Dedifferentiated amniotic fluid mesenchymal stem cell (primary cell): ENCODE measurements at regions not wholly inside any gene's neighbourhood (a gene's known extent, or its start where the extent isn't known, plus 50 kb on each side); places are given as distances from the start of the nearest gene placed in this dataset.

ENCODE experiments used
- DNase-seq: peaks from one replicate; pipeline ENCODE4 v3.0.0-alpha.2; 2016; ENCODE audit errors: extremely low spot score

DNA sequence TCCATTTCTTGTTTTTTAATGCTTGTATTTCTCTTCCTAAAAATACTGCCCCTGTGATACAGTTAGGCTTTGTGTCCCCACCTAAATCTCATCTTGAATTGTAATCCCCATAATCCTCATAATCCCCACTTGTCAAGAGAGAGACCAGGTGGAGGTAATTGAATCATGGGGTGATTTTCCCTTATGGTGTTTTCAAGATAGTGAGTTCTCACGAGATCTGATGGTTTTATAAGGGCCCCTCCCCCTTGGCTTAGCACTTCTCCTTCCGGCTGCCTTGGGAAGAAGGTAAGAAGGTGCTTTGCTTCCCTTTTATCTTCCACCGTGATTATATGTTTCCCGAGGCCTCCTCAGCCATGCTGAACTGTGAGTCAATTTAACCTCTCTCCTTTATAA lies 227.4 kb downstream of the MAN2A1 start:
- no peak for DNase-seq

DNA sequence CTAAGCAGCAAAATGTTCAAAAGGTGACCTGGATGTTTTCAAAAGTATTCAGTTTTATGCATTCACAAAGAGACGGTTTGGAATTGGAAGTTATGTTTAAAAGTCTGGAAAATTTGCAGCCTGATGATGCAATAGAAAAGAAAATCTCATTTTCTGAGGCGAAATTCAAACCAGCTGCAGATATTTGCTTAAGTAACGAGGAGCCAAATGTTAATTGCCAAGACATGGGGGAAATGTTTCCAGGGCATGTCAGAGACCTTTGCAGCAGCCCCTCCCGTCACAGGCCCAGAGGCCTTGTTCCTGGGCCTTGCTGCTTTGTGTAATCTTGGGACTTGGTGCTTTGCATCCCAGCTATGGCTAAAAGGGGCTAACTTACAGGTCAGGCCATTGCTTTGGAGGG lies 228.2 kb downstream of the MAN2A1 start:
- DNase-seq = no peak

DNA sequence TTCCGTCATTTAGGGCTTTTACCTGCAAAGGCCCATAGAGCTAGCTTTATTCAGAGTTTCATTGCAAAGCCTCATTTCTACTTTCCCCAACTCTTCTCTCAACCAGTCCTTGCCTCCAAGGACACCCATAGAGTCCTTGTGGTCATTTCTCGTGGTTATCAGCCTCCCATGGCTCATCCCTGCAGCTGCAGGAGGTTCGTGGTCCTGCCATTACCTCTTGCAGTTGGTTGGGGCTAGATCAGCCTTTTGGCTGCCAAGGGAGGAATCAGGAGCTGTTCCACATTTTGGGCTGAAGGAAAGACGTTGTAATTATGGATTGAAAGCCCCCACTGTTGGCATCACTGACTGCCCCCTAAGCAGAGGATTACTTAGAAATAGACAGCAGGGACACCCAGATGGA lies 231.0 kb downstream of the MAN2A1 start:
- no peak for DNase-seq

DNA sequence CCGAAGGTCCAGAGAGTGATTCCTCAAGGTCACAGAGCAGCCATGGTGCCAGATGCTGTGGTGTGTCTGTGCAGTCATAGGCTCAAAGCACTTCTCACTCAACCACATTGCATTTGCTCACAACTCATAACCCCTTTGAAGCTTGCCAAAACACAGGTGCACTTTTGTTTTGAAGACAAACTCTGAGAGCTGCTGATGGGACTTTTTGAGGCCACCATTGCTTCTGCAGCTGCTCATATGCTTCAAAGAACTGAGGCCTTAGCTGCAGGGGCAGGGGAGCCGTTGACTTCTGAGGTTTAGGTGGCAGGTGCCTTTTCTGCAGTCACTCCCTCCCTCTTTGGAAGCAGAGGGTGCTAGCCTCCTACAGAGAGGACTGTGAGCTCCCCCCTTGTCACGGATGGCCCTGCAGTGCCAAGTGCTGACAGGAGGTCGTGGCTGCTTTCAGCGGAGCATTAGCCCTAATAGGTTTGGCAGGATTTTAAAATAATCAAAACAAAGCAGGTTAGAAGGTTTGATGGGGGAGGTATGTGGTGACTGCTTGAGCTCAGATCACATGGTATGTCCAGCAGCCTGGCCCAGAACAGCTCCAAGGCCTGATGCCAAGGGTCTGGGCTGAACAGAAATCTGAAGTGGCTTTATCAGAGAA lies 232.1 kb downstream of the MAN2A1 start:
- DNase-seq = no peak

DNA sequence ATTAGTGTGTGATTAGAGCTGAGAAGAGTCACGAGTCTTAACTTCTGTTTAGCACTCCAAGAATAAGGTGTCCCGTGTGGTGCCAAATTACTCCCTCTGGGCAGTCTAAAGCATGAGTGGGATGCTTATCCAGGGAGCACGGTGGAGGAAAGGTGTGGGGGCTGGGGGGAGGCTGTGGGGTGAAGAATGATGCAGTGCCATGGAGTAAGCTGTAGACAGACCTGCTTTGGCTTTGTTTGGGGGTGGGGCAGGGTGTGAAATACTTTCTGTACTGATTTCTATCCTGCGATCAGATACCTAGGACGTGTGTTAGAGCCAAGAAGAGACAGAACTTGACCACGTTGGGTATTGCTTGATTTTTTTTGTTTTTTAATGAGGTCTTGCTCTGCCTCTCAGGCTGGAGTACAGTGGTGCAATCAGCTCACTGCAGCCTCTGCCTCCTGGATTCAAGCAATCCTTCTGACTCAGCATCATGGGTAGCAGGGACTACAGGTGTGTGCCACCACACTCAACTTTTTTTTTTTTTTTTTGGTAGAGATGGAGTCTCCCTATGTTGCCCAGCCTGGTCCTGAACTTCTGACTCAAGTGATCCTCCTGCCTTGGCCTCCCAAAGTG lies 232.8 kb downstream of the MAN2A1 start:
- no peak for DNase-seq

DNA sequence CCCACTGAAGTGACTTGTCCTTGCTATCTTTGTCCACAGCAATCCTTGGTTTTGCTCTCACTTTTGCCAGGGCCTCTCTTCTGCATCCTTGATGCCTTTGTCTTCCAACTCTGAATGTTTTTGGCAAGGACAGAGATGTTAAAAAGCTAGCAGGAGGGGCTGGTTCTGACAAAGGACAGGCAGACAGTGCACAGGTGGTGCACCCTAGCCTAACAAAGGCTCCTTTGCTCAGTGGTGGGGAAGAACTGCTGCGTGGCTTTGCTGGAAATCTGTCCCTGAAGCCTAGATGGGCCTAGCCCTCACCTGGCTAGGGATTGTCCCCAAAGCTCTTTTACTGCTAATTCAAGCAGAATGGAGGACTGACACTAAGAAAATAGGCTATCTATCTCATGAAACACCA lies 233.5 kb downstream of the MAN2A1 start:
- DNase-seq = no peak

DNA sequence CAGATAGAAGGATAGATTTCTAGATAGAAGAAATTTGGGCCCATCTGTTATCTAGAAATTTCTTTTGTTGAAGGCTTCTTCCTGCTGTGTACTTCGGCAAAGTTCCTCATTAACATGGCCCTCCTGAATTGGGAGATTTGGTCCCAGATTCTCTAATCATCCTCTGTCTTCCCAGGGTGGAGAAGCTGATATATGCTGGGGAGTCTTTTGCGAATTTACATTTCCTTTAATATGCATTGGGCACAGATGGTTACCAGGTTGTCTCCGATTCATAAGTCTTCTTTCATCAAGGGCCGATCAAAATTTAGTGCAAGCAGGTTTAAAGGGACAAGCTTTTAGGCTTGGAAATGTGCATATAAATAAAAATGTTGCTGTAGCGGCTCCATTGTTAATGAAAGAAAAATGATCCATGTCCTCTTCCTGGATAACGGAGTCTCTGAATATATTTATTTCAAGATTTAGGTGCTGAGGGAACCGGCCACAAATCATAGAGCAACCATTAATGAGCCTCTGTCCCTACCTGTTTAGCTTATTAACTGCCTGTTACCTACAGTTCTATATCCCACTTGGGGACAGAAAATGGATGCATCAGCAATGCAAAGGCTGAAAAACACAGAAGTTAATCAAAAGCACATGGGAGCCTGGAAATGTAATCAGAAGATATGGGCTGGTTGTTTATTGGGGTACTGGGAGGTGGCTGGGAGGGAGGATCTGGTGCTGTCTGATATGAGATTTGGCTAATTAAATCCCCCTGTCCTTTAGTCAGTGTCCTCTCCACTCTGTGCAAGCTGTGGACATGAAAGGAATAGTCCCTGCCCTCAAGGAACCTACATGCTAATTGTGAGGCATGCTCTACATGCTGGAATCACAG lies 234.7 kb downstream of the MAN2A1 start:
- DNase-seq = no peak

DNA sequence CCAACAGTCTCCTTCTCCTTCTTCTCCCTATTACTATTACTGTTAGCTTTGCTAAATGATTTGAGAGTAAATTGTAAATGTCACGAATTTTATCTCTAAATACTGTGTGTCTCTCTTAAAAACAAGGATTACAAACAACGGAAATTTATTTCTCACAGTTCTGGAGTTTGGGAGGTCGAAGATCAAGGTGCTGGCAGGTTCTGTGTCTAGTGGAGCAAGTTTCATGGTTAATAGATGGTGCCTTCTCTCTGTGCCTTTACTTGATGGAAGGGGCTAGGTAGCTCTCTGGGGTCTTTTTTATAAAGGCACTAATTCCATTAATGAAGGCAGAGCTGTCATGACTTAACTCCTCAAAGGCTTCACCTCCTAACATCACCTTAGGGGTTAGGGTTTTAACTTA lies 237.9 kb downstream of the MAN2A1 start:
- DNase-seq = no peak

DNA sequence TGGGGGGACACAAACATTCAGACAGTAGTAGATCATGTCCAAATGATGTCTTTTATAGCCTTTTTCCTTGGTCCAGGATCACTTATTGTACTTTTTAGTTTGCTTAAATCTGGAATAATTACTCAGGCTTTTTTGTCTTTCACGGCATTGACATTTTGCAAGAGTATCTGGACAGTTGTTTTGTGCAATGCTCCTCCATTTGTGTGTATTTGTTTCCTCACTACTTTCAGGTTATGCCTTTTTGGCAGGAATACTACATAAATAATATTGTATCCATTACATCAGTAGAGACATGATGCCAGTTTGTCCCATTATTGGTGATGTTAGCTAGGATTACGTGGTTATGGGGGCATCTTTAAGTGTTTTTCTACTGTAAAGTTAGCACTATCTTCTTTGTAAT lies 238.3 kb downstream of the MAN2A1 start:
- DNase-seq = no peak

DNA sequence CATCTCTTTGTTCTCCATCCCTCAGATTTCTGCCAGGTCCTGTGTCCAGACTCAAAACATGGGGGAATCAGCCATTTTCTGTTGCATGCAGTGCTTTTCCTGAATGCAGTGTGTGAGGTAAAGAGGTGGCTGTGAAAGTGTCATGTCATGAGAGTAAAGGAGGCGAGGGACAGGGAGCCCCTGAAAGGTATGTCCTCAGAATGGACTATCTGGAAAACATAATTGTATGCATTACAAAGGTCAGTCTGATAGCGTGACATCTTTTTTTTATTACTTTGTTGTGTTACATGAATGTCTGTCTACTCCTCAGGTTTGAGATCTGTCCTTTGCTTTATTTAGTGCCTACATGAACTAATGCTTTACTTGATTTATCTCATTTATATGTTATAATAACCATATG lies 239.1 kb downstream of the MAN2A1 start:
- no peak for DNase-seq

DNA sequence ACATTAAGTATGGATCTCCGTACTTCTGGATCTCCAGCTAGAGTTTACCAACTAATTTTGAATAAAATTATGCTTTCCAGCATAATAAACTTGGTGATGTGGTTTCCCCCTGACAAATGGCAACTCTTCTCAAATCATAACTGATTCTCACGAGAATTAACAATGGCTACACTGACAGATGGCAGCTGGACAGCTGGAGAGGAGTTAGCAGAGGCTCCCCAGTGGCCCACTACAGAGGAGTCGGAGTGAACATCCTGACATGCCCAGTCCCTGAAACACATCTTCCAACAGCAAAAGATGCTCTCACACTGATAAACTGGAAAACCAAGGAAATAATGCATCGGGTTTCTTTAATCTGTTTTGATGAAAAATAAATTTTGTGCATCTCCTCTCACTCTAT lies 239.6 kb downstream of the MAN2A1 start:
- DNase-seq = no peak

DNA sequence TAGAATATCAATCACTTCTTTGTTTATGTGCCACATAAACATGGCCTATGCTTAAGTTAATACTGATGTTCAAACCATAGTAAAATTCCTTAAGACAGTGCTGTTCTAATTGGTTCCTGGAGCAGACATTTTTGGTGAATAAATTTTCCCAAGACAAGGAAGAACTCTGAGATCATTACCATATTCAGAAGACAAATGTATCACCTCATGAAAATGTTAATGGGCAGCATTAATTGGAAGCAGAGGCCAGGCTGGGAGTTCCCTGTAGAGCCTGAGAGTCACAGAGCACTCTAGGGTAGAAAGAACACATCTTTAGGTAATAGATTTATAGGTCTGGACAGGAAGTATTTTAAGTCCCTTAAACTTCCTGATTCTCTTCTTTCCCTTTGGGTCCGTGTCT lies 240.2 kb downstream of the MAN2A1 start:
- no peak for DNase-seq

DNA sequence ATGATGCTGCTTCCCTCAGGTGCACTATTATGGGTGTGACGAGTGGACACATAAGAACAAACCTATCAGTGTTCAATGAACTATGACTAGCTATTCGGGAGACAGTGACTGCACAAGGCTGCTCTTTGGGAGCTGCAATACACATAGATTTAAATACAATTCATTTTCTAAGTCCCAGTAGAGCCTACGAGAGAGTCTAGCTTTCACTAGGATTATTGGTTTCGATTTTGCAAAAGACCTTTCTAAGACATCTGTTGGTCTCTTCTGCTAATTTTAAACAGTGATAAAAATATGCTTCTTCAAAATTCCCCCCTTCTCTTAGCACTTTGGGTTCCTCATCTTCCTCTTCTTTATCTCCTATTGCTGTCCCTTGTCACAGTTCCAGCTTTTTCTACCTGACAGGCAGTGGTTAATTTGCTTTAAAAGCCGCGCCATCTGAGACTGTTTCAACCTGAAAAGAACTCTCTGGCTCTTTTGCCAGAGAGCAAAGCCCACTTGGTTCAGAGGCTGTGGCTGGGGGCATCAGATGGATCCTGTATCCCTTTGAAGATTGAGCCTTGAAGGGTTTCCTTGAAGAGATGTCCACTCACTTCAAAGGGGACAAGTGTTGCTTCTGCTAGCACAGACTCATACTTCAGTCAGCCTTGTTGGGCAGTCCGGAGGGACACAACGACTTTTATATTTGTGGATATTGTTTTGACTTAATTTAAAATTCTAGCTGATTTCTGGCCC lies 241.5 kb downstream of the MAN2A1 start:
- DNase-seq = no peak

DNA sequence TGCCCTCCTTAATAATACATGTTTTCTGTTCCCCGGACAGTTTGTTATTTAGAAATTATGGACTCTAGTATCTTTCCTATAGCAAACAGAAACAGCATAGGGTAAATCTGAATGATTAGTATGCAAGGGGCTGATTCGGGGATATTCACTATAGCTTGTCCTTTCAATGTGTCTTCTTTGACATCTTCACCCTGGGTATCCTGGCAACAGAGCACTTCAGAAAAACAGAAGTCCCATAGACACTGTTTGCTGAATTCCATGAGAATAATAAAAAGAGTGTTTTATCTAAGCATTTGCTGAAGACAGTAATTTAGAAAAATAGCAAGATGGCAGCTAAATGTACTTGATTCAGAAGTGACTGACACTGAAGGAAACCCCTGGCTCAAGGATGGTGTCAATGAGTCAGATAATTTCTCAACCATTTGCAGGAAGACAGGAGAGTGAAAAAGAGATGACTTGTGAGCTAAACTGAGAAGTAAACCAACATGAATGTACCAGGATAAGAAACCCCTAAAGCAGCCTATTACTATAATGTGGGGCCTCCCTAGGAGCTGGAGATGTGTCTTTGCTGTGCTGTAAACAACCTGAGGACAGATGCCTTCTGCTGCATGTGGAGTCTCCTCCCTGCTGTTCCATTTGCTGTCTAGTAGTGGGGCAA lies 246.2 kb downstream of the MAN2A1 start:
- DNase-seq = no peak

DNA sequence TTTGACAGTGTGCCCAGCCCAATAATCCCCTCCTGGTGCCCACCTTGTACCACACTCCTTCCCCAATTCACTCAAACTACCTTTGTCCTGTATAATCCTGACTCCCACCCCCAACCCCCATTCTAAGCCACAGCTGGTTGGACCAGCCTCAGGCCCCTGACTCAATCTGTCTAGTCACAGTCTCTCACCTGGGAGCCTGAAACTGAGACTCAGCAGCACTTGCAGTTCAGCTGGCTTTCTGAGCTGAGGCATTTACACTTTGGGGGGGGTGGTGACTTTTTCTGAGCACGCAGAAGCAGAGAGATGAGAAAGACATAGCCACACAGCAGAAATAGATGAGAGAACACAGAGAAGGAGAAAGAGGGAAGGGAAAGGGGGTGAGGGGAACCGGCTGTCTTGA lies 247.3 kb downstream of the MAN2A1 start:
- no peak for DNase-seq

DNA sequence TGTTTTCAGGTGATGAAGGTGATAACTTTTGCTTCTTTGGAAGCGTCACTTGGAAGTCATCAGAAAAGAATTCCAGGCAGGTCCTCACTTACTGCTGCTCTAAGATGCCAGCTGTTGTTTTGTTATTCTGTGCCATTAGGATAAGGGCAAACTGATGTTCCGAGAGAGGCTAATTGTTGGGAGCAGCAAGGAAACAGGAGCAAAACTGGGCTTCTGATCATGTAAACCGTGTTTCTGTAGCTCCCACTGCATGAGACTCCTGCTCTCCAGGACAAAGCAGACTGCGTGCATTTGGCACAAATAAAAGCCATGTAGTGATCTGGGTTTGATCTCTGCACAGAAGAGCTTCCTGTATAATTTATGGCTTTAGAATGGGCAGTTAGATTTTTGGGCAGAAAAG lies 248.2 kb downstream of the MAN2A1 start:
- DNase-seq = no peak

DNA sequence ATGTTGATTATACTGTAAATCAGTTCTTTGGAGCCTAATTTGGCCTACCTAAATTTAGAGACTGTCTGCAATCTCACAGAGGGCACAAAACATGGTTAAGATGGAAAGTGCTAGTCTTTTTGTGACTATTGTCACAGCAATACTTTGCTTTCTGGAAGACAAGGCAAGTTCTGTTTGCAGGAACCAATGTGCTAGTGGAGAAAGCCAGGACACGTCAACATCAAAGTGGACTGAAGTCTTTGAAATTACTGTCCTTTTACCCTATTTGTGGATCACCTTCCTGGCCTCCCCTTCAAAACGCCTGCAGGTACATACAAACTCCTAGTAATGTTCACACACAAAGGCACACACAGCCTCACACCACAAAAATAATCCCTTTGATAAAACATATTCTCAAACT lies 248.7 kb downstream of the MAN2A1 start:
- DNase-seq = no peak

DNA sequence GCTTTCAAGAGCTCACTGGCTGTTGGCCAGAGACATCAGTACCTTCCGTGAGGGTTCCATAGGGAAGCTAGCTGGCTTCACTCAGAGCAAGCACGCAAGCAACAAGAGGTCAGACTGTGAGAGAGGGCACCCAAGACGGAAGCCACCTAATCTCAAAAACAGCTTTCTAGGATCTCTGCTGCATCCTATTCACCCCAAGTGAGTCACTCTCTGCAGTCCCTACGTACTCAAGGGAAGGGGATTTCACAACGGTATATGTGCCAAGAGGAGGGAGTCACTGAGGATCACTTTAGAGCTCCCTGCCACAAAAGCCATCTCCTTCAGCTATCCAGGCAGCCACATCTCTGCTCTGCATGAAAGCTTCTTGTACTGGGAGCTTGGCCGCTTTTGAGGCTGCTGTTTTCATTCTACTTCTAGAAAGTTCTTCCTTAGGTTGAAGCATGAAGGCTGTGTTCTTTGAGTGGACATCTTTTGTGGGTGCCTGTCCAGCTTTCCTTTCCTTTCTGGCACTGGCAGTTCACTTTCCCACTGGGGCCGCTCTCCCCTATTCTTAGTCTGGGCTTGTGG lies 249.5 kb downstream of the MAN2A1 start:
- no peak for DNase-seq

DNA sequence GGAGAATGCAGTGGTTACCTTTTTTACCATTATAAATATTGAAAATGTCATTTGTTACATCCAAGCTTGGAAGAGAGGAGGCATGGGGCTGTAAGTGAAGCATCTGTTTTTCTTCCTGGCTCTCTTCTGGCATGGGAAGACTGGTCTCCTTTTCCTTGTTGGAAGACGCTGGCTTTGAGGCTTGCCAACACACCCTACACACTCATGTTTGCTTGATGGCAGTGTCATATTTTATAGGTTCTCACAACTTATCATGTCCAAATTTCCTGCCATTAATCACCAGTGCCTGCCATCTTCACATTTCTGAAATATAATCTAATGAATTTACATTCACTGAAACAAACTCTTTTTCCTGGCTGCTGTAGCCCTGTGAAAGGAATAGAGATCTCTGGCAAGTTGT lies 252.9 kb downstream of the MAN2A1 start:
- no peak for DNase-seq

DNA sequence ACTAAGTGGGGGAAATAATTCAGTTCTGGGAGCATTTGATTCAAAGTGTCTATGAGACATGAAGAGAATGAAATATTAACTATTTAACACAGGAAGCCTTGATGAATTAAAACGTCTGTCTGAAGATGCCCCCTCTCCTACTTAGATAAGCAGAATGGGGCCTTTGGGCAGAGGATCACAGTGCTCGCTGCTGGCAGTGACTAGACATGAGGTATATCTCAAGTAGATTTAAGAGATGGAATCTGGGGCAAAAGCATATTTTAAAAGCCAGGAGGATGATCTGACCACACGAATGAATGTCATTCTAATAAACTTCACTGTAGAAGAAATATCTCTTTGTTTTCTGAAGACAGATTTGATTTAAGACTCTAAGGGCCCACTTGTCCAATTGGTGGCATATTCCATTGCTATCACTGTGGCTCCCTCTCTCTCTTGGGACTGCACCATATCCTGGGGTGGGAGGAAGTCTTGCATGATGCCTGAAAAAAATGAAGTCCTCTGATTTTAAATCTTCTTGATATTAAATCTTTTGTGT lies 254.0 kb downstream of the MAN2A1 start:
- no peak for DNase-seq

DNA sequence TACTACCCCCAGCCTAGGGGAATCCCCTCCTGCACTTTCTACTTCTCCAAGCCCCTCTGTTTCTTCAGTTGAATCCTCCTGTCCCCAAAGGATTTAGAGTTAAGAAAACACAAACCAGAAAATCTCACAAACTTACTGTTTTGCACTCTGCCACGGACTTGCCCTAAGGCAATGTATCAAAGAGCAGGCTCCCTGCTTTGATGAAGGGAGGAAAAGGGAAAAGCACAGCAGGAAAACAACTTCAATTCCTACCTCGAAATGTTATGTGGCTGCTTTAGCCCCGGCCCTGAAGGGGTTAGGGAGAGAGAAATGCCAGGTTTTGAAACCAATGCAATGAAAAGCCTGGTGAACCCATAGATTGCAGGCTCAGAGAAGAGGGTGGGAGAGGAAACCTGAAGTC lies 254.7 kb downstream of the MAN2A1 start:
- no peak for DNase-seq
